Ectodermal cell (in vitro differentiated cells): ENCODE measurements at regions not wholly inside any gene's neighbourhood (a gene's known extent, or its start where the extent isn't known, plus 50 kb on each side); places are given as distances from the start of the nearest gene placed in this dataset.

ENCODE experiments used
- H3K27ac ChIP-seq: 2 replicates; pipeline ENCODE4 v1.7.0; 2013; ENCODE audit warnings: mild to moderate bottlenecking, low read depth, low read length; ENCODE audit not compliant: insufficient read depth, poor library complexity, severe bottlenecking
- H3K27me3 ChIP-seq: 2 replicates; pipeline ENCODE4 v1.7.0; 2013; ENCODE audit warnings: mild to moderate bottlenecking, low read length; ENCODE audit not compliant: insufficient read depth, control insufficient read depth, poor library complexity, severe bottlenecking
- H3K36me3 ChIP-seq: one replicate; pipeline ENCODE4 v1.7.0; 2013; ENCODE audit warnings: low read length; ENCODE audit not compliant: control insufficient read depth, insufficient read depth
- H3K4me1 ChIP-seq: one replicate; pipeline ENCODE4 v1.7.0; 2013; ENCODE audit warnings: low read length; ENCODE audit not compliant: control insufficient read depth, insufficient read depth
- H3K4me3 ChIP-seq: 2 replicates; pipeline ENCODE4 v1.7.0; 2013; ENCODE audit warnings: low read depth, low read length, control low read depth; ENCODE audit not compliant: insufficient read depth
- H3K9me3 ChIP-seq: 2 replicates; pipeline ENCODE4 v1.7.0; 2013; ENCODE audit warnings: mild to moderate bottlenecking, low read length, moderate library complexity; ENCODE audit not compliant: control insufficient read depth
- WGBS, 2 experiments: methylation state at CpG; one replicate each; pipeline ENCODE4 v1.1.7; 2013; ENCODE audit warnings: missing lambda C conversion rate in 2 of 2; 5-methylcytosine and 5-hydroxymethylcytosine counted together

GRCh38 chr5:104189909-104190308, 627.3 kb upstream of the NUDT12 start:
- Histone ChIP-seq H3K4me3 (no peak overlapping the region), H3K4me1 (no peaks in the 10 kb centered on the region), H3K9me3 (no peaks in the 10 kb centered on the region), H3K36me3 (no peaks in the 10 kb centered on the region), H3K27ac (no peak overlapping the region), H3K27me3 (no peaks in the 10 kb centered on the region)
- WGBS, 2 experiments: 94 to 96% methylated on average over 2 of the region's 2 CpGs

GRCh38 chr5:104189031-104189430, 626.4 kb upstream of the NUDT12 start:
- H3K27me3 ChIP-seq: no peaks in the 10 kb centered on the region
- H3K36me3 ChIP-seq: no peaks in the 10 kb centered on the region
- no peak overlapping the region for H3K27ac ChIP-seq
- H3K9me3 ChIP-seq: no peaks in the 10 kb centered on the region
- no peak overlapping the region for H3K4me3 ChIP-seq
- no peaks in the 10 kb centered on the region for H3K4me1 ChIP-seq
- WGBS, 2 experiments: 96% methylated on average over 4 of the region's 4 CpGs

- Histone ChIP-seq H3K36me3 (no peaks in the 10 kb centered on the region), H3K4me3 (no peak overlapping the region), H3K27me3 (no peaks in the 10 kb centered on the region), H3K4me1 (no peaks in the 10 kb centered on the region), H3K9me3 (no peaks in the 10 kb centered on the region), H3K27ac (no peak overlapping the region)
- 92 to 94% methylated on average over 2 of the region's 2 CpGs for WGBS, 2 experiments
Observed at GRCh38 chr5:104187656-104188055, 625.1 kb upstream of the NUDT12 start.

- Histone ChIP-seq H3K27me3 (no peaks in the 10 kb centered on the region), H3K27ac (no peak overlapping the region), H3K4me3 (no peak overlapping the region), H3K4me1 (no peaks in the 10 kb centered on the region), H3K36me3 (no peaks in the 10 kb centered on the region), H3K9me3 (no peaks in the 10 kb centered on the region)
- WGBS, 2 experiments: 94 to 99% methylated on average over 4 of the region's 4 CpGs
Observed at GRCh38 chr5:104186510-104186909, 623.9 kb upstream of the NUDT12 start.

- no peaks in the 10 kb centered on the region for H3K36me3 ChIP-seq
- no peaks in the 10 kb centered on the region for H3K9me3 ChIP-seq
- WGBS, 2 experiments: 95 to 98% methylated on average over 7 of the region's 7 CpGs
- H3K27ac ChIP-seq: no peak overlapping the region
- H3K27me3 ChIP-seq: no peaks in the 10 kb centered on the region
- no peaks in the 10 kb centered on the region for H3K4me1 ChIP-seq
- no peak overlapping the region for H3K4me3 ChIP-seq
Observed at GRCh38 chr5:104186100-104186499, 623.5 kb upstream of the NUDT12 start.

- no peaks in the 10 kb centered on the region for H3K36me3 ChIP-seq
- no peaks in the 10 kb centered on the region for H3K27me3 ChIP-seq
- no peak overlapping the region for H3K4me3 ChIP-seq
- no peaks in the 10 kb centered on the region for H3K9me3 ChIP-seq
- WGBS, 2 experiments: 80 to 90% methylated on average over 1 of the region's 3 CpGs
- H3K27ac ChIP-seq: no peak overlapping the region
- no peaks in the 10 kb centered on the region for H3K4me1 ChIP-seq
Observed at GRCh38 chr5:104184264-104184663, 621.7 kb upstream of the NUDT12 start.

GRCh38 chr5:104178829-104179456, 616.4 kb upstream of the NUDT12 start:
- Histone ChIP-seq H3K4me3 (no peak overlapping the region), H3K9me3 (no peaks in the 10 kb centered on the region), H3K27me3 (no peaks in the 10 kb centered on the region), H3K27ac (no peak overlapping the region), H3K36me3 (no peaks in the 10 kb centered on the region), H3K4me1 (no peaks in the 10 kb centered on the region)
- 83 to 84% methylated on average over 9 of the region's 9 CpGs for WGBS, 2 experiments

GRCh38 chr5:104178066-104178465, 615.5 kb upstream of the NUDT12 start:
- WGBS, 2 experiments: 92 to 95% methylated on average over 8 of the region's 8 CpGs
- Histone ChIP-seq H3K4me1 (no peaks in the 10 kb centered on the region), H3K27ac (no peak overlapping the region), H3K4me3 (no peak overlapping the region), H3K36me3 (no peaks in the 10 kb centered on the region), H3K27me3 (no peaks in the 10 kb centered on the region), H3K9me3 (no peaks in the 10 kb centered on the region)

GRCh38 chr5:104177651-104178050, 615.1 kb upstream of the NUDT12 start:
- Histone ChIP-seq H3K4me3 (no peak overlapping the region), H3K27ac (no peak overlapping the region), H3K36me3 (no peaks in the 10 kb centered on the region), H3K27me3 (no peaks in the 10 kb centered on the region), H3K4me1 (no peaks in the 10 kb centered on the region), H3K9me3 (no peaks in the 10 kb centered on the region)
- 100% methylated on average over 1 of the region's 2 CpGs; no CpG with 5 or more reads in 1 of the 2 experiments for WGBS, 2 experiments

GRCh38 chr5:104172976-104173375, 610.4 kb upstream of the NUDT12 start:
- Histone ChIP-seq H3K27ac (no peak overlapping the region), H3K4me3 (no peak overlapping the region), H3K9me3 (no peaks in the 10 kb centered on the region), H3K36me3 (no peaks in the 10 kb centered on the region), H3K27me3 (no peaks in the 10 kb centered on the region), H3K4me1 (no peaks in the 10 kb centered on the region)
- 88 to 89% methylated on average over 4 to 5 of the region's 5 CpGs for WGBS, 2 experiments
